Stimulated activated naive CD8-positive, alpha-beta T cell treated with anti-CD3 and anti-CD28 coated beads, Interleukin-15, amount 100 ng/mL, for 72 hours (primary cell): ENCODE measurements at regions not wholly inside any gene's neighbourhood (a gene's known extent, or its start where the extent isn't known, plus 50 kb on each side); places are given as distances from the start of the nearest gene placed in this dataset.

Source experiments
- ATAC-seq: fragments of 150-1000 bp; cut with Tn5 transposase; 2 replicates; pipeline ENCODE4 v1.10.0; 2021; ENCODE audit warnings: mild to moderate bottlenecking, moderate library complexity
- DNase-seq, 2 donors: peaks; one replicate each; pipeline ENCODE4 v3.0.0; 2021 to 2022
- H3K27ac Mint-ChIP-seq, 2 donors: one replicate each; pipeline ENCODE4 v1.8.0; 2022; ENCODE audit warnings: mild to moderate bottlenecking in 2 of 2, mixed read lengths in 2 of 2, moderate library complexity in 2 of 2
- H3K27me3 Mint-ChIP-seq: one replicate; pipeline ENCODE4 v1.8.0; 2022; ENCODE audit warnings: mixed read lengths
- H3K4me1 Mint-ChIP-seq: one replicate; pipeline ENCODE4 v1.8.0; 2022; ENCODE audit warnings: mild to moderate bottlenecking, mixed read lengths
- H3K4me3 Mint-ChIP-seq, 2 donors: one replicate each; pipeline ENCODE4 v1.8.0; 2022; ENCODE audit warnings: mild to moderate bottlenecking in 2 of 2, mixed read lengths in 2 of 2, moderate library complexity in 1 of 2
- H3K9me3 Mint-ChIP-seq, 2 donors: one replicate each; pipeline ENCODE4 v1.8.0; 2022; ENCODE audit warnings: mixed read lengths in 2 of 2

GRCh38 chr3:110646496-110646895 lies 425.1 kb upstream of the NECTIN3 start:
- H3K27ac Mint-ChIP-seq = no peak overlapping the region
- no peak for DNase-seq

GRCh38 chr3:110647586-110647985 lies 424.0 kb upstream of the NECTIN3 start:
- H3K4me1 Mint-ChIP-seq = no peaks in the 10 kb centered on the region
- no peaks in the 10 kb centered on the region for H3K27me3 Mint-ChIP-seq
- ATAC-seq (no peak), DNase-seq (no peak)
- H3K27ac Mint-ChIP-seq = no peak overlapping the region
- H3K9me3 Mint-ChIP-seq = no peaks in the 10 kb centered on the region
- H3K4me3 Mint-ChIP-seq = no peak overlapping the region

More at GRCh38 chr3:110646496-110646895, 425.1 kb upstream of the NECTIN3 start:
- Mint-ChIP-seq H3K27me3 (no peaks in the 10 kb centered on the region), H3K4me3 (no peak overlapping the region), H3K9me3 (no peaks in the 10 kb centered on the region), H3K4me1 (no peaks in the 10 kb centered on the region)
- ATAC-seq = no peak

DNA sequence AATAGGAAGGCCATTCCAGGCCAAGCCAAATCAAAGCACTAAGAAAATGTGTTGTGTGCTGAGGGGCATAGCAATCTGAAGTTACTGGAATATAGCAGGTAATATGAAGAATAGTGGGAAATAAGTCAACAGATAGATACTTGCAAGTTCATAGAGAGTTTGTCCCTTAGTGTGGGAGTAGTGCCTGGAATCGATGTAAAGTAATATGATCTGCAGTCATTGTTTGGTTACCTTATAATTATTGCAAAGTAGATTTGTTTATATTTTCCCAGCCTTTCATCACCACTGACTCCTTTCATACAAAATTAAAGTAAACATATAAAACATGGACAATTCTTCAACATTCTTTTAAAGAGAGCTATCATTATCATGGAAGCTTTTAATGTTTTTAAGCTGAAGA lies 420.9 kb upstream of the NECTIN3 start:
- H3K27me3 Mint-ChIP-seq = no peaks in the 10 kb centered on the region
- no peak overlapping the region for H3K27ac Mint-ChIP-seq
- DNase-seq = no peak
- H3K9me3 Mint-ChIP-seq = no peaks in the 10 kb centered on the region
- no peak for ATAC-seq
- no peak overlapping the region for H3K4me3 Mint-ChIP-seq
- H3K4me1 Mint-ChIP-seq = no peaks in the 10 kb centered on the region

- Mint-ChIP-seq H3K4me3 (no peak overlapping the region), H3K27me3 (no peaks in the 10 kb centered on the region), H3K9me3 (no peaks in the 10 kb centered on the region), H3K27ac (no peak overlapping the region), H3K4me1 (no peaks in the 10 kb centered on the region)
- no peak for DNase-seq
- ATAC-seq = no peak
Measured at GRCh38 chr3:110654843-110655502, 416.6 kb upstream of the NECTIN3 start.

DNA sequence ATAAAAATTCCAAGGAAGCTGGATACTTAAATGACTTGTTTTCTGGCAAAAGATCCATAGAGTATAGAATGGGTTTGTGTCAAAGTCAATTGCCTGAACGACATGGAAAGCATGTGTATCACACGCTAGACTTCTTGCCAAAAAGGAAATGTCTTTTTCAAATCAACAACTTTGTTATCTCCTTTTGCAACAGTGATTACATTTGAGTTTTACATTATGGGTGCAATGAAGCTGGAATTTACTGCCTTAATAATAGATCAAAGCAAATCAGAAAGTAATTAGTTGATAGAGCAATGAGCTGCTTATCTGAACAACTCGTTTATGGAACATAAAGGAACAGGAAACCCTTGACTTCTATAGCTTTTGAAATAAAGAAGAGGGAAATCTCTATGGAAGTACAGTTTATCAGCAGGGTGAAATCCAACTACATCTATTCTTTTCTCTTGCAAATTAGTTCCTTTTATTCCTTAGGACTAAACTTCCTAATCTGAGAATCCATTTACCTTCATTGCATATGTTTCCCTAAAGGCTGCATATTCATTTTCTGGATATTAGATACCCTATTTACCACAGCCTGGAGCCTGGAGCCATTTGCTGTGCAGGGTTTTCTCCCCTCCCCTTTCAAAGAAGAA lies 415.1 kb upstream of the NECTIN3 start:
- Mint-ChIP-seq H3K9me3 (no peaks in the 10 kb centered on the region), H3K27me3 (no peaks in the 10 kb centered on the region), H3K4me3 (no peak overlapping the region), H3K27ac (no peak overlapping the region), H3K4me1 (no peaks in the 10 kb centered on the region)
- ATAC-seq (no peak), DNase-seq (no peak)

DNA sequence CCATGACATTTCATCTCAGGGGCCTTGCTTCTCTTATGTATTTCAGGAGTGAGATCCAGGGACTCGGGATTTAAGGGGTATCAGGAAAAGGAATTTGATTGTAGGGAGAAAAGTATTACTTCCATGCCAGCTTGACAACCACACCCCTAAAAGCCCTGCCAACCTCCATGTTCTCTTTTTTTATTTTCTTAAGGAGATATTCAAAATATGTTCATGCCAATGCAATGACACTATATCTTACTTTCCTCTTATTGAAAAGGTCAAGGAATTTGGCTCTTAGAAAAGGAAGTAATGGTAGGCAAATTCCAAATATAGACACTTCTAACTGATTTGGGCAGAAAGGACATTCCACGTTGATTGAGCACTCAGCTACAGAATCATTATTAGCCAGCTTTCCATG lies 407.5 kb upstream of the NECTIN3 start:
- DNase-seq (no peak), ATAC-seq (no peak)
- no peak overlapping the region for H3K4me3 Mint-ChIP-seq
- H3K9me3 Mint-ChIP-seq = peaks cover 13 to 21% of the 10 kb centered on the region in 2 donors
- H3K4me1 Mint-ChIP-seq = no peaks in the 10 kb centered on the region
- peaks cover 10% of the 10 kb centered on the region for H3K27me3 Mint-ChIP-seq
- no peak overlapping the region for H3K27ac Mint-ChIP-seq

DNA sequence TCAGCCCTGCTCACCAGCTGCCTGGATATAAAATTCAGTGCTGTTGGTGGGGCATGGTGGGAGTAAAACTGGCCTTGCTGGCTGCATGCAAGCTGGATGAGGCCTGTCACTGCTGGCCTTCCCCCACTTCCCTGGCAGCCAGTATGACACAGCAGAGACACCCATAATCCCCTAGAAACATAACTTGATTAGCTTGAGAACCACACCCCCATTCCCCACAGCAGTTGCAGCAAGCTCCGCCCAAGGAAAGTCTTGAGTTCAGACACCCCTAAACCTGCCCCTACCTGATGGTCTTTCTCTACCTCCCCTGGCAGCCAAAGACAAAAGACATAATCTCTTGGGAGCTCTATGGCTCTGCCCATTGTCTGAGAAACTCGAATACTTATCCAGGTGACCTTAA lies 405.1 kb upstream of the NECTIN3 start:
- H3K4me3 Mint-ChIP-seq = no peak overlapping the region
- peaks cover 13 to 29% of the 10 kb centered on the region in 2 donors for H3K9me3 Mint-ChIP-seq
- DNase-seq (no peak), ATAC-seq (no peak)
- peaks cover 10% of the 10 kb centered on the region for H3K27me3 Mint-ChIP-seq
- H3K4me1 Mint-ChIP-seq = no peaks in the 10 kb centered on the region
- H3K27ac Mint-ChIP-seq = no peak overlapping the region

DNA sequence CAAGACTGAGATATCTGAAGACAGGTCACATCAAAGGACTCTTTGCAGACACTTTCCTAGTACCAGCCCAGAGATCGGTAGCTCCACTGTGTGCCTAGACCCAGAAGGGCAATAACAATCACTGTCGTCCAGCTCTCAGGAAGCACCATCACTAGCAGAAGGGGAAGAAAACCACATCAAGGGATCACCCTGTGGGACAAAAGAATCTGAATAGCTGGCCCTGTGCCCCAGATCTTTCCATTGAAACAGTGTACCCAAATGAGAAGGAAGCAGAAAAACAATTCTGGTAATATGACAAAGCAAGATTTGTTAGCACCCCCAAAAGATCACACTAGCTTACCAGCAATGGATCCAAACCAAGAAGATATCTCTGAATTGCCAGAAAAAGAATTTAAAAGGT lies 404.4 kb upstream of the NECTIN3 start:
- Mint-ChIP-seq H3K27me3 (peaks cover 10% of the 10 kb centered on the region), H3K4me3 (no peak overlapping the region), H3K27ac (no peak overlapping the region), H3K4me1 (no peaks in the 10 kb centered on the region), H3K9me3 (peaks cover 13 to 24% of the 10 kb centered on the region in 2 donors)
- ATAC-seq = no peak
- DNase-seq = no peak

DNA sequence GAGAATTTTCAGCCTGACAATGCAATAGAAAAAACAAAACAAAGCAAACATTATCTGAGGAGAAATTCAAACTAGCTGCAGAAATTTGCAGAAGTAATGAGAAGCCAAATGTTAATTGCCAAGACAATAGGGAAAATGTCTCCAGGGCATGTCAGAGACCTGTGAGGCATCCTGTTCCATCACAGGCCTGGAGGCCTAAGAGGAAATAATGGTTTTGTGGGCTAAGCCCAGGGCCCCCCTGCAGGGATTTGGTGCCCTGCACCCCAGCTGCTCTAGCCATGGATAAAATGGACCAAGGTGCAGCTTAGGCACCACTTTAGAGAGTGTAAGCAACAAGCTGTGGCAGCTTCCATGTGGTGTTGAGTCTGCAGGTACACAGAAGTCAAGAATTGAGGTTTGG lies 401.2 kb upstream of the NECTIN3 start:
- H3K9me3 Mint-ChIP-seq = peaks cover 14 to 23% of the 10 kb centered on the region in 2 donors
- H3K4me3 Mint-ChIP-seq = no peak overlapping the region
- no peaks in the 10 kb centered on the region for H3K4me1 Mint-ChIP-seq
- ATAC-seq (no peak), DNase-seq (no peak)
- no peak overlapping the region for H3K27ac Mint-ChIP-seq
- peaks cover 4% of the 10 kb centered on the region for H3K27me3 Mint-ChIP-seq

GRCh38 chr3:110677506-110677905 lies 394.1 kb upstream of the NECTIN3 start:
- H3K4me3 Mint-ChIP-seq = no peak overlapping the region
- H3K9me3 Mint-ChIP-seq = peaks cover 5 to 7% of the 10 kb centered on the region in 2 donors
- H3K27me3 Mint-ChIP-seq = no peaks in the 10 kb centered on the region
- ATAC-seq = no peak
- no peaks in the 10 kb centered on the region for H3K4me1 Mint-ChIP-seq
- no peak overlapping the region for H3K27ac Mint-ChIP-seq
- no peak for DNase-seq

DNA sequence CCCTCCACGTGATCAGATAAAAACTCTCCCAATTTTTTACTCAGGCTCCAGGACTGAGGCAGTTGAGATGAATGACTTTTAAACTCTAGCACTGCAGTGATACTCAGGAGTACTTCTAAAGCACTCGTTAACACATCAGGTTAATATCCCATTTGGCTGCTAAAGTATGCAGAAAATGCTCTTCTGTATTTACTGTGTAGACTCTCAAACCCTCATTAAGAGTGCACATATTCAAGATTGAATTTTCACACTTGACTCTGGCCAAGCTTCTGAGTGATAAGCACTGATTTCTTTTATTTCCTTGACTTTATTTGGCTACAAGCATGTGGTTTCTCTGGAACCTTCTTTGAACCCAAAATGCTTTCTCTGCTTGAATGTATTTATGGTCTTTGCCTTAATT lies 392.3 kb upstream of the NECTIN3 start:
- ATAC-seq (no peak), DNase-seq (no peak)
- Mint-ChIP-seq H3K9me3 (peaks cover 0 to 5% of the 10 kb centered on the region in 2 donors), H3K27ac (no peak overlapping the region), H3K4me3 (no peak overlapping the region), H3K27me3 (no peaks in the 10 kb centered on the region), H3K4me1 (no peaks in the 10 kb centered on the region)

DNA sequence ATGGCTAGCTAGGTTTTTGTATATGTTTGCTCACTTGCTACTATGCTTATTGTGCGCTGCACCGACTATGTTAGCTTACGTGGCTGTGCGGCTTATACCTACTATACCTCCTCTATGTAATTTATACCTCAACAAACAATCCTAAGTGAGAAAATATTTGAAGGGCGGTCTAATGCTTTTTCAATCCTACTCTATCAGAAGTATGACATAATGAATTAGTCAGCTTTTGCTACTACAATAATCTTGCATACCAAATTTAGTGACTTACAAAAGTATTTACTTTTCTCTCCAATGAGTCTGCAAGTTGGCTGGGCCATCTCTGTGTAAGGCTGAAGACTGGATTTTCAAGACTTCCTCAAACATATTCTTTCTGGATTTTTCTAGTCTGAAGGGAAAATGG lies 391.2 kb upstream of the NECTIN3 start:
- Mint-ChIP-seq H3K27me3 (no peaks in the 10 kb centered on the region), H3K4me3 (no peak overlapping the region), H3K27ac (no peak overlapping the region), H3K9me3 (no peaks in the 10 kb centered on the region), H3K4me1 (no peaks in the 10 kb centered on the region)
- DNase-seq (no peak), ATAC-seq (no peak)

- H3K27ac Mint-ChIP-seq = no peak overlapping the region
- no peaks in the 10 kb centered on the region for H3K4me1 Mint-ChIP-seq
- DNase-seq (no peak), ATAC-seq (no peak)
- H3K9me3 Mint-ChIP-seq = no peaks in the 10 kb centered on the region
- no peaks in the 10 kb centered on the region for H3K27me3 Mint-ChIP-seq
- no peak overlapping the region for H3K4me3 Mint-ChIP-seq
Measured at GRCh38 chr3:110684466-110684865, 387.1 kb upstream of the NECTIN3 start.

DNA sequence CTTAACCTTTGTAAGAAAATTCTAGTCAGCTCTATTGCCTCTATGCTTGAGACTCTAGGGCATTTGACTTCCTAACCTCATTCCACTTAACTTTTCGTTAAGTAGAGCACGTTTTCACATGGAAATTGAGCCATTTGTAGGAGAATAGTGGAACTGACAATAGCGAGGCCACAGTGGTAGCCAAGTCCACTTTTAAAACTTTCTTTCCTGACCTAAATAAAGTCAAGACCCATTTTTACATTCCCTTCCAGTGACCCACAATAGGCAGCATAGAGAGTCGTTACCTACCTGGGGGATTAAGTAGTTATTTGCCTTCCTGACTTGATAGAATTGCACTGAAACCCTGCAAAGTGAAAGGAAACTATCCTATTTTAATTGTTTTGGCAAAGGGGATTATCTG lies 386.0 kb upstream of the NECTIN3 start:
- ATAC-seq = no peak
- H3K27me3 Mint-ChIP-seq = no peaks in the 10 kb centered on the region
- no peak for DNase-seq
- no peaks in the 10 kb centered on the region for H3K9me3 Mint-ChIP-seq
- H3K4me1 Mint-ChIP-seq = no peaks in the 10 kb centered on the region
- no peak overlapping the region for H3K27ac Mint-ChIP-seq
- H3K4me3 Mint-ChIP-seq = no peak overlapping the region

- no peaks in the 10 kb centered on the region for H3K9me3 Mint-ChIP-seq
- no peak for DNase-seq
- H3K4me3 Mint-ChIP-seq = no peak overlapping the region
- no peaks in the 10 kb centered on the region for H3K4me1 Mint-ChIP-seq
- no peak for ATAC-seq
- H3K27me3 Mint-ChIP-seq = no peaks in the 10 kb centered on the region
- no peak overlapping the region for H3K27ac Mint-ChIP-seq
Measured at GRCh38 chr3:110686701-110687100, 384.9 kb upstream of the NECTIN3 start.

DNA sequence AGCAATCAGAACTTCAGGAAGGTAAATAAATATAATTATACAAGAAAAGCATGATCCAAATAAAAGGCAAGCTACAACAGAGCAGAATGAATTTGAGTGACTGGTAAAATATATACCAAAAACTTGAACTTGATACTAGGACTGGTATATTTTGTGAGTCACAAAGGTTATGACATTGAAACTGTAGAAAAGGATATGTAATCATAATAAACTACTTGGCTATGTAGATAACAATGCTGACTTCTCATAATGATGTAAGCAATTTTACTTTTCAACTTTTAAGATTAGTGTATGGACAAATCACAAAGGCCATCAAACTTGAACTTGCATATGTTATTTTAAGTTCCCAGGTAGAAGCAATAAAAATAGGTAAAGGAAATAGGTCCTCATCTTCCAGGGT lies 384.5 kb upstream of the NECTIN3 start:
- no peaks in the 10 kb centered on the region for H3K27me3 Mint-ChIP-seq

GRCh38 chr3:110697961-110698360 lies 373.7 kb upstream of the NECTIN3 start:
- Mint-ChIP-seq H3K27me3 (no peaks in the 10 kb centered on the region), H3K4me1 (no peaks in the 10 kb centered on the region), H3K9me3 (peaks cover 0 to 5% of the 10 kb centered on the region in 2 donors), H3K27ac (no peak overlapping the region), H3K4me3 (no peak overlapping the region)
- no peak for DNase-seq
- ATAC-seq = no peak

More for the DNA sequence above, 384.5 kb upstream of the NECTIN3 start:
- Mint-ChIP-seq H3K4me1 (no peaks in the 10 kb centered on the region), H3K9me3 (no peaks in the 10 kb centered on the region), H3K27ac (no peak overlapping the region), H3K4me3 (no peak overlapping the region)
- no peak for ATAC-seq
- no peak for DNase-seq
